ENCODE measurements at regions not wholly inside any gene's neighbourhood (a gene's known extent, or its start where the extent isn't known, plus 50 kb on each side); places are given as distances from the start of the nearest gene placed in this dataset.

- TF ChIP-seq, protein P1, sequence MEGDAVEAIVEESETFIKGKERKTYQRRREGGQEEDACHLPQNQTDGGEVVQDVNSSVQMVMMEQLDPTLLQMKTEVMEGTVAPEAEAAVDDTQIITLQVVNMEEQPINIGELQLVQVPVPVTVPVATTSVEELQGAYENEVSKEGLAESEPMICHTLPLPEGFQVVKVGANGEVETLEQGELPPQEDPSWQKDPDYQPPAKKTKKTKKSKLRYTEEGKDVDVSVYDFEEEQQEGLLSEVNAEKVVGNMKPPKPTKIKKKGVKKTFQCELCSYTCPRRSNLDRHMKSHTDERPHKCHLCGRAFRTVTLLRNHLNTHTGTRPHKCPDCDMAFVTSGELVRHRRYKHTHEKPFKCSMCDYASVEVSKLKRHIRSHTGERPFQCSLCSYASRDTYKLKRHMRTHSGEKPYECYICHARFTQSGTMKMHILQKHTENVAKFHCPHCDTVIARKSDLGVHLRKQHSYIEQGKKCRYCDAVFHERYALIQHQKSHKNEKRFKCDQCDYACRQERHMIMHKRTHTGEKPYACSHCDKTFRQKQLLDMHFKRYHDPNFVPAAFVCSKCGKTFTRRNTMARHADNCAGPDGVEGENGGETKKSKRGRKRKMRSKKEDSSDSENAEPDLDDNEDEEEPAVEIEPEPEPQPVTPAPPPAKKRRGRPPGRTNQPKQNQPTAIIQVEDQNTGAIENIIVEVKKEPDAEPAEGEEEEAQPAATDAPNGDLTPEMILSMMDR (optimal IDR thresholded peaks at IDR 0.05 in 1 of 3, IDR thresholded peaks at IDR 0.05 in 1 of 3, conservative IDR thresholded peaks at IDR 0.05 in 1 of 3; ENCODE audit: extremely low read depth in 1 of 3, insufficient read depth in 2 of 3, low read length in 3 of 3), result no peak
- no peak for TF ChIP-seq EZH2 (IDR thresholded peaks at IDR 0.05; ENCODE audit: low read length)
Measured at GRCh38 chrX:145506214-145506613, 258.9 kb downstream of the SPANXN1 start.

Data from keratinocyte (primary cell).